ENCODE measurements at regions not wholly inside any gene's neighbourhood (a gene's known extent, or its start where the extent isn't known, plus 50 kb on each side); places are given as distances from the start of the nearest gene placed in this dataset.

- TF ChIP-seq CTCF (IDR thresholded peaks at IDR 0.05; ENCODE audit: low read depth, low read length, poor library complexity, severe bottlenecking) (no peak), EZH2phosphoT487 (IDR thresholded peaks at IDR 0.05; ENCODE audit: borderline replicate concordance, low read length) (no peak)
These were observed 461.3 kb downstream of the RPS6KC1 start for GRCh38 chr1:213512316-213512715.
